NCI-H748 (cell line): ENCODE measurements at regions not wholly inside any gene's neighbourhood (a gene's known extent, or its start where the extent isn't known, plus 50 kb on each side); places are given as distances from the start of the nearest gene placed in this dataset.

Experiments
- DNase-seq: peaks from one replicate; lab custom pipeline; 2025; ENCODE audit not compliant: unreplicated experiment; lab: John Stamatoyannopoulos, UW

DNA sequence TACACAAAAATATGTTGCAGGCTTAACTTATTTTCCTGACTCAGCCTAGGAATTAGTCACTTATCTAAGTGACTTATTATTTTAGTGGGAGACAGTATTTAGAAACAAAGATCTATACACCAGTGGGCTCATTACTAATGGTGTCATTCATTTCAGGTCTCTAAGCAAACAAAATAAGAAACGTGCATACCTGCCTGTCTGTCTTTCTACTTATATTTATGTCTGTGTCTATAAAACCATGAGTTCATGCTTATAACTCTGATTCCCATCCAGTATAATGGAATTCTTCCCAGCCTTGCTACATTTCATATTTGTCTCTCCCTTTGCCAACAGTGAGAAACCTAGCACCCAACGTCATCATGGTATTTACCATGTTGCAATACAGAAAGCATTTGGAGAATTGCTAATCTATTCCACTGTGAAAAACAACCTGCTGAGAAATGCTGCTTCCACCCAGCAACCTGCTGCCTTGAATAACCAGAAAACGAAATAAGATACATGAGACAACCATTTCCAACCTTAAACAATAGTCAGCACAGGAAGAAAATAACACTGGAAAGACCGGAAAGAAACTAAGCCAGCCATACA, 501.0 kb downstream of the GLRX3 start:
- no peak for DNase-seq

- DNase-seq, result no peak
Measured at GRCh38 chr10:130638991-130639390, 502.8 kb downstream of the GLRX3 start.

GRCh38 chr10:130642926-130643325, 506.7 kb downstream of the GLRX3 start:
- no peak for DNase-seq

- no peak for DNase-seq
Measured at GRCh38 chr10:130647341-130647740, 511.1 kb downstream of the GLRX3 start.

- no peak for DNase-seq
Measured at GRCh38 chr10:130648807-130649206, 512.6 kb downstream of the GLRX3 start.

GRCh38 chr10:130652544-130652943, 516.4 kb downstream of the GLRX3 start:
- no peak for DNase-seq

- DNase-seq, result no peak
Measured at GRCh38 chr10:130652964-130653578, 516.9 kb downstream of the GLRX3 start.

DNA sequence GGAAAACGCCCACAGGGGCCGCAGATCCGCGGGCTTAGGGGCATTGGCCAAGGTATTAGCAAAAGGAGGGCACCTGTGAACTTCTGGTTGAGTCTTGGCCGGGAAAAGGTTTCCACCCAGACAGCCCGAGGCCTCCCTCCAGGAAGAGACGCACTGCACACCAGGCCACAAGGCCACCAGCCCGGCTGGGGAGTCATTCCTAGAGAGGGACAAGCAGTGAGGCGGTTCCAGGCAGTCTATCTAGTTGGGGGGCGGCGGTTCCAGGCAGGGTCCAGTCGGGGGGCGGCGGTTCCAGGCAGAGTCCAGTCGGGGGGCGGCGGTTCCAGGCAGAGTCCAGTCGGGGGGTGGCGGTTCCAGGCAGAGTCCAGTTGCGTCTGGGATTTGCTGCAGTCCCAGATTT, 518.5 kb downstream of the GLRX3 start:
- no peak for DNase-seq

GRCh38 chr10:130655313-130656186, 519.4 kb downstream of the GLRX3 start:
- peak; percentile 15 for DNase-seq

- no peak for DNase-seq
Measured at GRCh38 chr10:130656187-130656575, 520.0 kb downstream of the GLRX3 start.

DNA sequence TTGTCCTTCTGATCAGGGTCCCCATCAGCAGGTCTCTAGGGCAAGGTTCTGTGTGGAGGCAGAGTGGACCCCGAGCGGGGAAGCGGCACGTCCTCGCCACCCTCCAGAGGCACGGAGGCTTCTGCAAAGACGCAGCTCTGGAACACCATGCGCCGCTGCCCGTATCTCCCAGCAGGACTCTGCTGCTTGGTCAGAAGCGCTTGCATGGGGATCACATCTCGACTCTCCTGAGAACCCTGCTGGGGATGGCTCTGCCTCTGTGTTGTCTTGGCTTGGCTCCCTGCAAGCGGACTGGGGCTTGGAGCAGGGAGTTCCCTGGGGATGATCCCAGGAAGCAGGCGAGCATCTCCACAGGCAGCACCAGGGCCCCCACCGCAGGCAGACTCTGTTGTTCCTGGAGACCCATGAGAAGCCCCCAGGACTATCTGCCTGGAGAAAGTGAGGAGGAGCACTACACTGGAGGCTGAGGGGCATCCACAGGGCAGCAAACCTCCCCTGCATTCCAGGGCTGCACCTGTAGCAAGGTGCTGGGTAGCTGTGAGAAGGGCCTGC, 520.5 kb downstream of the GLRX3 start:
- DNase-seq, result no peak

DNA sequence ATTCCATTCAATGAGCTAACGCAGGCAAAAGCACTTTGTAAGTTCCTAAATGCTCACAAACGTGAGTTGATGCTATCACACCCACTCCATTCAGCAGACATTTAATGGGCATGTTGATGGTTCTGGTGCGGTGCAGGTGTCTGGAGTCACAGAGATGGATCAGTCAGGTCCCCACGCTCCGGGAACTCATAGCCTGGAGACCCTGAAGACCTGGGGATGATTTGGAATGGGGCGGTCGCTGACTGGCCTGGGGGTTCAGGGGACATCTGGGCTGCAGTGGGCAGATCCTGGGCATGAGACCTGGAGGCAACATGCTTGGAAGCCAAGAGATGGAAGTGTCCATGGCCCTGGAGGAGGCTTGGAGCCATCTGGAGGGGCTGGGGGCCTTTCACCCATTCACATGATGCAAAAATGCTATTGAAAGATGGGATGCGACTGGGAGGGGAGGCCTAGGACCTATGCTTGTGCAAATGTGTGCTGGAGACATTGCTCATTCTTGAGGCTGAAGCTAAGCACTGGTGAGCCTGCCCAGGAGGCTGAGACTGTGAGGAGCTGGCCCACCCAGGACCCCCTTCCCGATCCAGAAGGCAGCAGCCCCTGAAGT, 522.6 kb downstream of the GLRX3 start:
- no peak for DNase-seq

- no peak for DNase-seq
Measured at GRCh38 chr10:130659528-130659927, 523.3 kb downstream of the GLRX3 start.

GRCh38 chr10:130660266-130660665, 524.1 kb downstream of the GLRX3 start:
- no peak for DNase-seq

- DNase-seq, result no peak
Measured at GRCh38 chr10:130661419-130661818, 525.2 kb downstream of the GLRX3 start.

DNA sequence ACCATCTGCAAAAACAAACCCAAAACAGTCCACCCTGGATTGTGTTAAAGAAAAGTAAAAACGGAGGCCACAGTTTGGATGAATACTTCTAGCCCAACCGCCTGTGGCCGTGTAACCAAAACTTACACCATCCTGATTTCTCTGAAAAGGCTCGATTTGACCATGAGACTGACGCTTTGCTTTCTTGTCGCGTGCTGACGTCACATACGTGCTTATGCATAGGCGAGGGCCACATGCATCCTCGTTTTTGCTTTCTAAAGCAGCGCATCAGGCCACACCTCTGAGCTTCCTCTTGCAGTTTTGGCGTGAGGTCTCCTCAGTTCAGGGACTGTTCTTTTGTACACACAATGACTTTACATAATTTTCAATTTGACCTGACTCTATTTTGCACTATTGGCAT, 526.6 kb downstream of the GLRX3 start:
- no peak for DNase-seq

DNA sequence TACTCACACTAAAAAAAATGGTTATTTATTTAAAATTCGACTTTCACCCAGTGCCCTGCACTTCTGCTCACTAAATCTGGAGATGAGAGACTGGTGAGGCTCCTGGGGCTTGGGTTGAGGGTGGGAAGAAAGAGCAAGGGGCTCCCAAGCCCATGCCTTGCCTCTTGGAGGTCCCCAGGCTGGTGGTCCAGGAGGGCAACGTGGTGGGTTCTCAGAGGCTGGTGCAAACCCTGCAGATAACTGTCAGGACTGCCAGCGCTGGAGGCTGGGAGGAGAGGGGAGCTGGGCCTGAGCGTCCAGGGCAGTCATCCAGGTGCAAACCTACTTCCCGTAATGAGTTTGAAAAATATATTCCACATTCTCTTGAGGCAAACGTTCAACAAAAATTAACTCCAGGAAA, 528.3 kb downstream of the GLRX3 start:
- DNase-seq, result no peak

- DNase-seq, result no peak
Measured at GRCh38 chr10:130666215-130666614, 530.0 kb downstream of the GLRX3 start.

- DNase-seq, result peak; percentile 73
Measured at GRCh38 chr10:130686689-130687300, 550.6 kb downstream of the GLRX3 start.

DNA sequence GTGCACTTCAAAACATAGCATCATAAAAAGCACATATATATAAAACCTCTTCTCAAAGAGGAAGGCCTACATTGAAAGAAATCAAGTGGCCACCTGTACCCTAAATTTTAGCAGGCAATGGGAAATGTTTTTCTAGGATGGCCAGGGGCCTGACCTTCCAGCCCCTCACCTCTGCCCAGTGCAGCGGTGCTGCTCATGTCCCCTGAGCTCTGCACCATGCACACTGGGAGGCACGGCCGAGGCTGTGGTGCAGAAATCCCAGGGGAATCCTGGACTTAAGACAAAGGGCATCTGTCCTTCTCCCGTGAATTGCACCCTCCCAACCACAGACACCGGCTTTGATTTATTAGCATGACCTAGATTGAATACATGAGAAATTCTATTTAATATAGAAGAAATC, 551.4 kb downstream of the GLRX3 start:
- no peak for DNase-seq
